UCSD-AML1 (cell line): ENCODE measurements at regions not wholly inside any gene's neighbourhood (a gene's known extent, or its start where the extent isn't known, plus 50 kb on each side); places are given as distances from the start of the nearest gene placed in this dataset.
"Not testable (repeated sequence)": the region's sequence is repeated elsewhere in the genome, so short reads cannot be mapped to it uniquely, and the experiment has no call there.

ENCODE experiments used
- DNase-seq: peaks from one replicate; lab custom pipeline; 2025; ENCODE audit not compliant: unreplicated experiment; lab: John Stamatoyannopoulos, UW

GRCh38 chr1:214715126-214715525 is 112.1 kb downstream of the CENPF start:
- DNase-seq, result no peak

- no peak for DNase-seq
Observed at GRCh38 chr1:214717351-214717750, 114.4 kb downstream of the CENPF start.

- DNase-seq, result no peak
Observed at GRCh38 chr1:214718724-214719123, 115.7 kb downstream of the CENPF start.

- no peak for DNase-seq
Observed at GRCh38 chr1:214719207-214719606, 116.2 kb downstream of the CENPF start.

GRCh38 chr1:214720561-214720960 is 117.6 kb downstream of the CENPF start:
- no peak for DNase-seq

GRCh38 chr1:214727274-214727673 is 124.3 kb downstream of the CENPF start:
- no peak for DNase-seq

- no peak for DNase-seq
Observed at GRCh38 chr1:214739621-214740238, 136.7 kb downstream of the CENPF start.

- DNase-seq, result no peak
Observed at GRCh38 chr1:214740471-214740870, 137.5 kb downstream of the CENPF start.

GRCh38 chr1:214747050-214747635 is 144.1 kb downstream of the CENPF start:
- no peak for DNase-seq

GRCh38 chr1:214753236-214753852 is 150.3 kb downstream of the CENPF start:
- DNase-seq, result no peak

GRCh38 chr1:214761030-214761429 is 158.0 kb downstream of the CENPF start:
- no peak for DNase-seq

GRCh38 chr1:214762902-214763301 is 159.9 kb downstream of the CENPF start:
- DNase-seq, result no peak

GRCh38 chr1:214764502-214764901 is 161.5 kb downstream of the CENPF start:
- no peak for DNase-seq

- no peak for DNase-seq
Observed at GRCh38 chr1:214767221-214767620, 164.2 kb downstream of the CENPF start.

GRCh38 chr1:214769666-214770065 is 166.7 kb downstream of the CENPF start:
- DNase-seq, result not testable (repeated sequence)

- DNase-seq, result no peak
Observed at GRCh38 chr1:214777364-214777763, 174.4 kb downstream of the CENPF start.

GRCh38 chr1:214791961-214792360 is 189.0 kb downstream of the CENPF start:
- DNase-seq, result no peak

- DNase-seq, result no peak
Observed at GRCh38 chr1:214792527-214793186, 189.7 kb downstream of the CENPF start.

GRCh38 chr1:214793708-214794107 is 190.7 kb downstream of the CENPF start:
- DNase-seq, result no peak

- no peak for DNase-seq
Observed at GRCh38 chr1:214801191-214801590, 198.2 kb downstream of the CENPF start.

- no peak for DNase-seq
Observed at GRCh38 chr1:214808845-214809460, 206.0 kb downstream of the CENPF start.

- no peak for DNase-seq
Observed at GRCh38 chr1:214816603-214817002, 213.6 kb downstream of the CENPF start.
